Effector memory CD8-positive, alpha-beta T cell (primary cell): ENCODE measurements at regions not wholly inside any gene's neighbourhood (a gene's known extent, or its start where the extent isn't known, plus 50 kb on each side); places are given as distances from the start of the nearest gene placed in this dataset.
"Not testable (repeated sequence)": the region's sequence is repeated elsewhere in the genome, so short reads cannot be mapped to it uniquely, and the experiment has no call there.

ENCODE experiments used
- ATAC-seq: fragments of 150-1000 bp; cut with Tn5 transposase; replicated peaks from 2 replicates; pipeline ENCODE4 v1.10.0; 2021; ENCODE audit warnings: mild to moderate bottlenecking, moderate library complexity
- DNase-seq, 3 experiments: peaks; one replicate each; pipeline ENCODE4 v3.0.0; 2021
- H3K27ac Mint-ChIP-seq, 2 donors: one replicate each; pipeline ENCODE4 v1.8.0; 2022; ENCODE audit warnings: mild to moderate bottlenecking in 2 of 2, mixed read lengths in 2 of 2, moderate library complexity in 2 of 2
- H3K27me3 Mint-ChIP-seq, 2 donors: one replicate each; pipeline ENCODE4 v1.8.0; 2022; ENCODE audit warnings: mixed read lengths in 2 of 2
- H3K36me3 Mint-ChIP-seq: one replicate; pipeline ENCODE4 v1.8.0; 2022; ENCODE audit warnings: mild to moderate bottlenecking, moderate library complexity, mixed read lengths; ENCODE audit not compliant: insufficient read depth
- H3K4me1 Mint-ChIP-seq, 2 donors: one replicate each; pipeline ENCODE4 v1.8.0; 2022; ENCODE audit warnings: low read depth in 2 of 2, mixed read lengths in 2 of 2
- H3K4me3 Mint-ChIP-seq, 2 donors: one replicate each; pipeline ENCODE4 v1.8.0; 2022; ENCODE audit warnings: mild to moderate bottlenecking in 2 of 2, mixed read lengths in 2 of 2, moderate library complexity in 2 of 2
- H3K9me3 Mint-ChIP-seq, 2 donors: one replicate each; pipeline ENCODE4 v1.8.0; 2022; ENCODE audit warnings: mixed read lengths in 2 of 2

GRCh38 chr6:57708061-57708460 is 390.6 kb downstream of the PRIM2 start:
- H3K9me3 Mint-ChIP-seq, H3K36me3 Mint-ChIP-seq, H3K27me3 Mint-ChIP-seq, H3K4me1 Mint-ChIP-seq, H3K4me3 Mint-ChIP-seq, ATAC-seq, DNase-seq, H3K27ac Mint-ChIP-seq: not testable (repeated sequence)

- not testable (repeated sequence) for H3K4me3 Mint-ChIP-seq, H3K27ac Mint-ChIP-seq, DNase-seq, H3K9me3 Mint-ChIP-seq, ATAC-seq, H3K4me1 Mint-ChIP-seq, H3K36me3 Mint-ChIP-seq, H3K27me3 Mint-ChIP-seq
Observed at GRCh38 chr6:57722546-57722945, 405.1 kb downstream of the PRIM2 start.

GRCh38 chr6:57723815-57724401 is 406.5 kb downstream of the PRIM2 start:
- H3K36me3 Mint-ChIP-seq, H3K4me1 Mint-ChIP-seq, H3K9me3 Mint-ChIP-seq, ATAC-seq, DNase-seq, H3K27ac Mint-ChIP-seq, H3K27me3 Mint-ChIP-seq, H3K4me3 Mint-ChIP-seq: not testable (repeated sequence)

- not testable (repeated sequence) for H3K36me3 Mint-ChIP-seq, H3K4me1 Mint-ChIP-seq, DNase-seq, H3K27ac Mint-ChIP-seq, ATAC-seq, H3K9me3 Mint-ChIP-seq, H3K4me3 Mint-ChIP-seq, H3K27me3 Mint-ChIP-seq
Observed at GRCh38 chr6:57729407-57729806, 412.0 kb downstream of the PRIM2 start.

- not testable (repeated sequence) for H3K27ac Mint-ChIP-seq, H3K27me3 Mint-ChIP-seq, ATAC-seq, H3K36me3 Mint-ChIP-seq, H3K4me1 Mint-ChIP-seq, H3K4me3 Mint-ChIP-seq, DNase-seq, H3K9me3 Mint-ChIP-seq
Observed at GRCh38 chr6:57730726-57731125, 413.3 kb downstream of the PRIM2 start.

GRCh38 chr6:57747716-57748115 is 430.3 kb downstream of the PRIM2 start:
- H3K4me3 Mint-ChIP-seq, DNase-seq, H3K4me1 Mint-ChIP-seq, H3K27me3 Mint-ChIP-seq, H3K9me3 Mint-ChIP-seq, ATAC-seq, H3K27ac Mint-ChIP-seq, H3K36me3 Mint-ChIP-seq: not testable (repeated sequence)

- not testable (repeated sequence) for H3K9me3 Mint-ChIP-seq, H3K4me3 Mint-ChIP-seq, H3K36me3 Mint-ChIP-seq, DNase-seq, H3K27ac Mint-ChIP-seq, ATAC-seq, H3K4me1 Mint-ChIP-seq, H3K27me3 Mint-ChIP-seq
Observed at GRCh38 chr6:57759850-57760249, 442.4 kb downstream of the PRIM2 start.

GRCh38 chr6:57792720-57793397 is 475.4 kb downstream of the PRIM2 start:
- Mint-ChIP-seq H3K4me3 (peak overlapping the region in 1 of 2 donors; percentile 26), H3K27me3 (peaks cover 30 to 33% of the 10 kb centered on the region in 2 donors)
- not testable (repeated sequence) for ATAC-seq

GRCh38 chr6:57793398-57793762 is 475.9 kb downstream of the PRIM2 start:
- H3K36me3 Mint-ChIP-seq, H3K9me3 Mint-ChIP-seq, H3K27ac Mint-ChIP-seq, ATAC-seq, H3K4me3 Mint-ChIP-seq, H3K4me1 Mint-ChIP-seq, DNase-seq: not testable (repeated sequence)
- peaks cover 30 to 33% of the 10 kb centered on the region in 2 donors for H3K27me3 Mint-ChIP-seq

More at GRCh38 chr6:57792720-57793397, 475.4 kb downstream of the PRIM2 start:
- DNase-seq, H3K4me1 Mint-ChIP-seq, H3K9me3 Mint-ChIP-seq, H3K27ac Mint-ChIP-seq, H3K36me3 Mint-ChIP-seq: not testable (repeated sequence)

GRCh38 chr6:57799703-57800479 is 482.5 kb downstream of the PRIM2 start:
- not testable (repeated sequence) for DNase-seq, H3K36me3 Mint-ChIP-seq, H3K9me3 Mint-ChIP-seq, H3K27ac Mint-ChIP-seq, H3K4me1 Mint-ChIP-seq, ATAC-seq
- peak overlapping the region; percentile 29 to 54 for H3K4me3 Mint-ChIP-seq
- H3K27me3 Mint-ChIP-seq, result peaks cover 28 to 34% of the 10 kb centered on the region in 2 donors

GRCh38 chr6:57808581-57808980 is 491.2 kb downstream of the PRIM2 start:
- H3K36me3 Mint-ChIP-seq, H3K4me3 Mint-ChIP-seq, H3K4me1 Mint-ChIP-seq, DNase-seq, H3K27ac Mint-ChIP-seq, H3K9me3 Mint-ChIP-seq, ATAC-seq: not testable (repeated sequence)
- peaks cover 56 to 63% of the 10 kb centered on the region in 2 donors for H3K27me3 Mint-ChIP-seq

GRCh38 chr6:57809454-57809853 is 492.0 kb downstream of the PRIM2 start:
- not testable (repeated sequence) for DNase-seq, H3K4me1 Mint-ChIP-seq, H3K36me3 Mint-ChIP-seq, H3K27ac Mint-ChIP-seq, H3K4me3 Mint-ChIP-seq, H3K9me3 Mint-ChIP-seq, ATAC-seq
- peaks cover 59 to 68% of the 10 kb centered on the region in 2 donors for H3K27me3 Mint-ChIP-seq

- DNase-seq, H3K4me3 Mint-ChIP-seq, H3K27ac Mint-ChIP-seq, H3K36me3 Mint-ChIP-seq, ATAC-seq, H3K4me1 Mint-ChIP-seq, H3K9me3 Mint-ChIP-seq: not testable (repeated sequence)
- H3K27me3 Mint-ChIP-seq, result peaks cover 40 to 51% of the 10 kb centered on the region in 2 donors
Observed at GRCh38 chr6:57813271-57814075, 496.0 kb downstream of the PRIM2 start.
